ENCODE measurements at regions not wholly inside any gene's neighbourhood (a gene's known extent, or its start where the extent isn't known, plus 50 kb on each side); places are given as distances from the start of the nearest gene placed in this dataset.

DNA sequence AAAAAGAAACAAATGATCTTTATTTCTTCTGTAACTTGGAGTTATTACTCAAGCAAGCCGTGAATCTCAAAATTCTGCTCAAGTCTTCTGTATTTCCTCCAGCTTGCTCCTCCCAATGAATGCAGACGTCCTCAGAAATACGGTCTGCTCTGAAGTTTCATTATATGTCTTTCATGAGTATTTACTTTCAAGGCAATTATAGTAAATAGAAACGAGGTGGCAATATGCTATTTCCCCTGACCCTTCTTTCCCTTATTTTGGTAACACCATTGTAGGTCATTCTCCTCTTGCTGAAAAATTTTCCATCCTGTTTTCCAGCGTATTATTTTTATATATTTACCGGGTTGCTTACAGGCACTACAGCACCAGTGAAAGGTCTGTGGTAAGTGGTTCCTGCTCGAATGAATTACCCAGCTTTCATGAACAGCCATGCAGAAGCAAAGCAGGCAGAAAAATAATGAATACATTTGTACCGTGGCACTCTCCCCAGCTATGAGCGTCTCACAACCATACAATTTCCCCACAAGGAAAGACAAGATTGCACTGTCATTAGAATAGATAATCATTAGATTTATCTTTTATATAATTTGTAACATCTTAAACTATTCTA lies 350.9 kb upstream of the PKN2 start:
- TF ChIP-seq, protein P1, sequence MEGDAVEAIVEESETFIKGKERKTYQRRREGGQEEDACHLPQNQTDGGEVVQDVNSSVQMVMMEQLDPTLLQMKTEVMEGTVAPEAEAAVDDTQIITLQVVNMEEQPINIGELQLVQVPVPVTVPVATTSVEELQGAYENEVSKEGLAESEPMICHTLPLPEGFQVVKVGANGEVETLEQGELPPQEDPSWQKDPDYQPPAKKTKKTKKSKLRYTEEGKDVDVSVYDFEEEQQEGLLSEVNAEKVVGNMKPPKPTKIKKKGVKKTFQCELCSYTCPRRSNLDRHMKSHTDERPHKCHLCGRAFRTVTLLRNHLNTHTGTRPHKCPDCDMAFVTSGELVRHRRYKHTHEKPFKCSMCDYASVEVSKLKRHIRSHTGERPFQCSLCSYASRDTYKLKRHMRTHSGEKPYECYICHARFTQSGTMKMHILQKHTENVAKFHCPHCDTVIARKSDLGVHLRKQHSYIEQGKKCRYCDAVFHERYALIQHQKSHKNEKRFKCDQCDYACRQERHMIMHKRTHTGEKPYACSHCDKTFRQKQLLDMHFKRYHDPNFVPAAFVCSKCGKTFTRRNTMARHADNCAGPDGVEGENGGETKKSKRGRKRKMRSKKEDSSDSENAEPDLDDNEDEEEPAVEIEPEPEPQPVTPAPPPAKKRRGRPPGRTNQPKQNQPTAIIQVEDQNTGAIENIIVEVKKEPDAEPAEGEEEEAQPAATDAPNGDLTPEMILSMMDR (conservative IDR thresholded peaks at IDR 0.05; ENCODE audit: low read length) = no peak
- TF ChIP-seq EZH2phosphoT487 (IDR thresholded peaks at IDR 0.05; ENCODE audit: borderline replicate concordance, low read depth, low read length) = no peak

Measured in OCI-LY7 (cell line).